ENCODE measurements at regions not wholly inside any gene's neighbourhood (a gene's known extent, or its start where the extent isn't known, plus 50 kb on each side); places are given as distances from the start of the nearest gene placed in this dataset.
A peak's percentile ranks its signal among the peaks of the same experiment; 100 is the strongest.

DNA sequence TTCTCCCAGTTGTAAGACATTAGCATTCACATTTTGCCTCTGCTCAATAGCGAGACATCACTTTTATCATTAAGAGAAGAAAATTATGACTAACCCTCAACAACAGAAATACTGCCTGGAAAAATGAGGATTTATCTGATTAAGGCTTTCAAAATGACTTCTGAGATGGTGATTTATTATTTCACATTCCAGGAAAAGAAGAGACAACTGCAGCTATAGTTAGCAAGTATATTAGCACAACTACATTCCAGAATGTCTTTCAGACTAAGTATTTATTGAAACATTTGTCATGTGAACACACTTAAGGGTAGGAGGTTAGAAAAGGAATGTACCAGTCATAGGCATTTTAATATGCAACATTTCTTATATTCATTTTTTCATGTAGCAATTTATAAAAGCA is 162.0 kb downstream of the IQUB start:
- TF ChIP-seq POLR2AphosphoS5 (IDR thresholded peaks at IDR 0.05) (no peak), EP300 (IDR thresholded peaks at IDR 0.05) (no peak), POLR2A (IDR thresholded peaks at IDR 0.05) (no peak)
- TF ChIP-seq, protein P1, sequence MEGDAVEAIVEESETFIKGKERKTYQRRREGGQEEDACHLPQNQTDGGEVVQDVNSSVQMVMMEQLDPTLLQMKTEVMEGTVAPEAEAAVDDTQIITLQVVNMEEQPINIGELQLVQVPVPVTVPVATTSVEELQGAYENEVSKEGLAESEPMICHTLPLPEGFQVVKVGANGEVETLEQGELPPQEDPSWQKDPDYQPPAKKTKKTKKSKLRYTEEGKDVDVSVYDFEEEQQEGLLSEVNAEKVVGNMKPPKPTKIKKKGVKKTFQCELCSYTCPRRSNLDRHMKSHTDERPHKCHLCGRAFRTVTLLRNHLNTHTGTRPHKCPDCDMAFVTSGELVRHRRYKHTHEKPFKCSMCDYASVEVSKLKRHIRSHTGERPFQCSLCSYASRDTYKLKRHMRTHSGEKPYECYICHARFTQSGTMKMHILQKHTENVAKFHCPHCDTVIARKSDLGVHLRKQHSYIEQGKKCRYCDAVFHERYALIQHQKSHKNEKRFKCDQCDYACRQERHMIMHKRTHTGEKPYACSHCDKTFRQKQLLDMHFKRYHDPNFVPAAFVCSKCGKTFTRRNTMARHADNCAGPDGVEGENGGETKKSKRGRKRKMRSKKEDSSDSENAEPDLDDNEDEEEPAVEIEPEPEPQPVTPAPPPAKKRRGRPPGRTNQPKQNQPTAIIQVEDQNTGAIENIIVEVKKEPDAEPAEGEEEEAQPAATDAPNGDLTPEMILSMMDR (IDR thresholded peaks at IDR 0.05) = no peak
- H3K4me3 ChIP-seq = no peak overlapping the region
- DNase-seq = no peak
- H3K4me1 ChIP-seq = no peaks in the 10 kb centered on the region
- no peaks in the 10 kb centered on the region for H3K36me3 ChIP-seq
- no peaks in the 10 kb centered on the region for H3K9me3 ChIP-seq
- H3K27me3 ChIP-seq = no peaks in the 10 kb centered on the region
- H3K27ac ChIP-seq = no peak overlapping the region
- intact Hi-C loops (cut with DNase I; ENCODE audit: low total_unique reads) = no loop called here
- 75 to 91% (median 84%) methylated on average over 1 of the region's 1 CpG for WGBS, 5 donors

DNA sequence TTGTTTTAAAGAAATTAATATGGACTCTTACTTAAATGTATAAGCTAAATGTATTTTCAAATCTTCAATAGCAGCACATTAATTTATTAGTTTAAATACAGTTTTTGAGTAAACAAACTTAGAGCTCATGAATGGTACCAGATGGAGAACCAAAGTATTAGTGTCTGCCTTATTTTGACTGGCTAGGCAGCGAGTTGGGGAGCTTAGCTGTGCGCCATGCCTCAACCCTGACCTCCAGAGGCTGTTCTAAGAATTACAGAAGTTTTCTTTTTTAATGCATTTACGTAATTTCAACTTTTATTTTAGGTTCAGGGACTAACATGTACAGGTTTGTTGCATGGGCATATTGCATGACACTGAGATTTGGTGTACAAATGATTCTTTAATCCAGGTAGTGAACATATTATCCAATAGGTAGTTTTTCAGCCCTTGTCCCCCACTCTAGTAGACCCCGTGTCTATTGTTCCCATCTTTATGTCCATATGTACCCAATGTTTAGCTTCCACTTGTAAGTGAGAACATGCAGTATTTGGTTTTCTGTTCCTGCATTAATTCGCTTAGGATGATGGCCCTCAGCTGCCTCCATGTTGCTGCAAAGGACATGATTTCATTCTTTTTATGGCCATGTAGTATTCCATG is 166.8 kb downstream of the IQUB start:
- WGBS, 5 donors = 27 to 40% (median 32%) methylated on average over 5 of the region's 5 CpGs

DNA sequence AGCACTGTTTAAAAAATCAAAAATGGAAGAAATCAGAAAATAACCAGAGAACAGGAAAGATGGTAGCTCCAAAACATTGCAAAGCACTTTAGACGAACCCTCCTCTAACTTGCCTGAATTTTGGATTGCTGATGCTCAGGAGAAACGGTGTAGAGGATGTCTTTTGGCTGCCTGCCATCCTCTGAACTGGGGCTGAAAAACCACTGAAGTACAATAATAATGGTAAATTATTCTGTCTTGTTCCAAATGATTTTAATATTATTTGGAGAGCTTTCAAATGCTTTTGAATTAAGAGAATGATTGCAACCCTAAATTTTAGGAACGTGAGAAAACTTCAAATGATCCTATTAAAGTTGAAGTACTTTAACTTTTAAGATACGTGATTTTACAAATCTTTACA is 167.3 kb upstream of the SLC13A1 start:
- no peaks in the 10 kb centered on the region for H3K27me3 ChIP-seq
- intact Hi-C loops (cut with DNase I; ENCODE audit: low total_unique reads) = no loop called here
- H3K4me1 ChIP-seq = no peaks in the 10 kb centered on the region
- 44 to 61% (median 55%) methylated on average over 4 of the region's 4 CpGs for WGBS, 5 donors
- no peak overlapping the region for H3K27ac ChIP-seq
- TF ChIP-seq, protein P1 (IDR thresholded peaks at IDR 0.05) = no peak
- no peak for TF ChIP-seq POLR2A (IDR thresholded peaks at IDR 0.05)
- no peak for TF ChIP-seq POLR2AphosphoS5 (IDR thresholded peaks at IDR 0.05)
- no peak for TF ChIP-seq EP300 (IDR thresholded peaks at IDR 0.05)
- H3K4me3 ChIP-seq = no peak overlapping the region
- no peaks in the 10 kb centered on the region for H3K9me3 ChIP-seq
- no peaks in the 10 kb centered on the region for H3K36me3 ChIP-seq
- no peak for DNase-seq

More for the DNA sequence above, 166.8 kb downstream of the IQUB start:
- no peak for TF ChIP-seq POLR2AphosphoS5 (IDR thresholded peaks at IDR 0.05)
- TF ChIP-seq, protein P1 (IDR thresholded peaks at IDR 0.05) = peak in 4 of 7 experiments; percentile 23 to 56 (median 46)
- TF ChIP-seq EP300 (IDR thresholded peaks at IDR 0.05) = no peak
- no peak for TF ChIP-seq POLR2A (IDR thresholded peaks at IDR 0.05)
- intact Hi-C loops (cut with DNase I; ENCODE audit: low total_unique reads) = no loop called here
- no peaks in the 10 kb centered on the region for H3K9me3 ChIP-seq
- H3K4me3 ChIP-seq = no peak overlapping the region
- H3K27me3 ChIP-seq = no peaks in the 10 kb centered on the region
- DNase-seq = peak in 1 of 2 donors; percentile 50
- H3K36me3 ChIP-seq = no peaks in the 10 kb centered on the region
- no peak overlapping the region for H3K27ac ChIP-seq
- no peaks in the 10 kb centered on the region for H3K4me1 ChIP-seq

DNA sequence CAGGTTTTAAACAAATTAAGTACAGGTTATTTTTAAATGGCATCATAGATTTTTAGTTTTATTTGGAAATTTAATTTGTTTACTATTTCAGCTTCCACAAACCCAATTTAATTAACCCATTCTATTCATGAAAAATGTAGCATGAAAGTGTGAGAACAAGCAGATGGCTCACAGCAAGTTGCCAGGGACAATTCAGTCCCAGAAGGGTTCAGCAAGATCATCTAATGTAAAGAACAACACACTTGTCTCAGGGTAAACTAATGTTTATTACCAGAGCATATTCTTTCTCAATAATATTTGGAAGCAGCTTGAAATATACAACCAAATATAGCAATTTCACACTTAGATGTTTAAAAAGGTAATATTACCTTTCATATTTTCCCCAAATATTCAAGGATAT is 166.9 kb upstream of the SLC13A1 start:
- Histone ChIP-seq H3K27ac (no peak overlapping the region), H3K27me3 (no peaks in the 10 kb centered on the region), H3K9me3 (no peaks in the 10 kb centered on the region), H3K4me3 (no peak overlapping the region), H3K36me3 (no peaks in the 10 kb centered on the region), H3K4me1 (no peaks in the 10 kb centered on the region)
- no peak for DNase-seq
- intact Hi-C loops (cut with DNase I; ENCODE audit: low total_unique reads) = no loop called here
- TF ChIP-seq, protein P1 (IDR thresholded peaks at IDR 0.05) = no peak
- no peak for TF ChIP-seq POLR2A (IDR thresholded peaks at IDR 0.05)
- no peak for TF ChIP-seq POLR2AphosphoS5 (IDR thresholded peaks at IDR 0.05)
- TF ChIP-seq EP300 (IDR thresholded peaks at IDR 0.05) = no peak
